ENCODE measurements at regions not wholly inside any gene's neighbourhood (a gene's known extent, or its start where the extent isn't known, plus 50 kb on each side); places are given as distances from the start of the nearest gene placed in this dataset.

DNA sequence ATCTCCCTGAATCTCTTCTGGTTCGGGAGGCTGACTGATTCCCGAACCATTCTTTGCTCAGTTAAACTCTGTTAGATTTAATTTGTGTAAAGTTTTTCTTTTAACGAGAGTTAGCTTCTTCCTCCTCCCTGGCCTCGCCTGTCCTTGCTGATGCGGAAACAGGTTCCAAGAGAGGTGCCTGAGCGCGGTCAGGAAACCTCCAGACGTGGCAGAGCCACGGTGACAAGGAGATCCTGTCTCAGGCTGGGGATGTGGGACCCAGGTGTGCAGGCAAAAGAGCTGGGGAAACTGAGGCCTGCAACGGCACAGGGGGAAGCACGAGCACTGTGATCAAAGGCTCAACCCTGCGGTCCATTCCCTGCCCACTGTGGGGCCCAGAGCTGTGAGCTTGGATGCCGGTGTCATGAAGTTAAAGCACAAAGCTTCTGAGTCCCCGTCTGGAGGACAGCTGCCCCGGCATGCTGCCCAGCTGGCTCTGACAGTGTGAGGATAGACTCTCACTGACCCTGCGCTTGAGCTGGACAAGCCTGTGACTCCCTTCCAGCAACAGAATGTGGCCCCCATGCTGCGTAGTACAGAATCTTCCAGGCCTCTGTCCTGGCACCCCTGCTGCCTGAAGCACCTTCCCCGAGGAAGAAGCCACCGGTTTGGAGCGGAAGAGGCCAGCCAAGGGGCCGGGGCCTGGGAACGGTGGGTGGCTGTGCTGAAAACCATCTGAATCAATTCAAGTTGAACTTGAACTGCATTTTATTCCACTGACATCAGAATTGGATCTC lies 960.6 kb downstream of the BRD1 start:
- no peak for DNase-seq
- no peak overlapping the region for H3K27ac Mint-ChIP-seq
- H3K27me3 Mint-ChIP-seq (ENCODE audit: low read depth): peaks cover 5% of the 10 kb centered on the region
- H3K9me3 Mint-ChIP-seq: peaks cover 2 to 3% of the 10 kb centered on the region in 2 donors
- H3K36me3 Mint-ChIP-seq (ENCODE audit: insufficient read depth in 2 of 2): peaks cover 2% of the 10 kb centered on the region in 2 donors
- ATAC-seq (replicated peaks in 1 of 2): no peak
- no peaks in the 10 kb centered on the region for H3K4me1 Mint-ChIP-seq (ENCODE audit: low read depth)
- no peak overlapping the region for H3K4me3 Mint-ChIP-seq

DNA sequence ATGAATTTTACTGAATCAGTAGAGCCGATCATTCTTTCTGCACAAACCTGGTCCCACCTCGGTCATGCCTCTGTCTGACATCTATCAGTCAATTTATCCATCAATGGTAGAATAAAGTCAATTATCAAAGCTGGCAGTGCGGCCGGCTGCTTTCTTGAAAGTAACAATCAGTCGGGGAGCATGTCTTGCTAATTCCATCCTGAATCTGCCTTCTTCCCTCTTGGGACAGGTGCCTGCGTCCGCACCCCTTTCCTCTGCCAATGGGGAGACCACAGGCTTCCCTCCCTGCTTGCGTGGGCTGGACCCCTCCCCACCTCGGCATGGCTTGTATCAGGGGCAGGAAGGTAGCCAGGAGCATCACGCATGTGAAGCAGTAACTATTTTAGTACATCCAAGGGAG lies 962.9 kb downstream of the BRD1 start:
- peaks cover 16% of the 10 kb centered on the region for H3K27me3 Mint-ChIP-seq (ENCODE audit: low read depth)
- H3K9me3 Mint-ChIP-seq: no peaks in the 10 kb centered on the region
- ATAC-seq (replicated peaks in 1 of 2): no peak
- no peaks in the 10 kb centered on the region for H3K36me3 Mint-ChIP-seq (ENCODE audit: insufficient read depth in 2 of 2)
- no peak for DNase-seq
- H3K4me3 Mint-ChIP-seq: no peak overlapping the region
- H3K4me1 Mint-ChIP-seq (ENCODE audit: low read depth): no peaks in the 10 kb centered on the region
- no peak overlapping the region for H3K27ac Mint-ChIP-seq

DNA sequence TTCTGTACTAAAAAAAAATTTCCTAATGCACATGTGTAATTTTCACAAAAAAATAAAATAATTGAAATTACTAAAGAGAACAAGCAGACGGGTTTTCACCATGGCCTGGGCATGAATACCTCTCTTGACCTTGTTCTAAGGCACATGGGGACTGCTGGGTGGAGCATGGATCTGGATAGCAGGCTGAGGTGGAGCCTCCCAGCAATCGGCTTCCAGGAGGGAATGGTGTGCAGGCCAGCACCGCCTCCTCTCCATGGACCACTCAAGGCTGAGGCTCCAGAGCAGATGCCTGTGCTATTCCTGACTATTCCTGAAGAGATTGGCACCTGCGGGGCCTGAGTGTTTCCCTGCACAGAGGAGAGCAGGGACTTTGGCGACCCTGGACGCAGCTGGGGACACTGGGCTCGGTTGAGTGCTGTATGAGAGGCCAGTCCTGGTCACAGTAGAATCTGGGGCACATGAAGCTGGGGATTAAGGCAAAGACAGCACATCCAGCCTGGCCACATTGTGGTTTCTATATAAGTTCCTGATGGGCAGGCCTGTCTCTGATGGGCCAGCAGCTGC lies 963.6 kb downstream of the BRD1 start:
- Mint-ChIP-seq H3K9me3 (no peaks in the 10 kb centered on the region), H3K27ac (no peak overlapping the region), H3K27me3 (ENCODE audit: low read depth) (peaks cover 20% of the 10 kb centered on the region), H3K4me1 (ENCODE audit: low read depth) (no peaks in the 10 kb centered on the region), H3K36me3 (ENCODE audit: insufficient read depth in 2 of 2) (no peaks in the 10 kb centered on the region), H3K4me3 (no peak overlapping the region)
- ATAC-seq (replicated peaks in 1 of 2) (no peak), DNase-seq (no peak)

DNA sequence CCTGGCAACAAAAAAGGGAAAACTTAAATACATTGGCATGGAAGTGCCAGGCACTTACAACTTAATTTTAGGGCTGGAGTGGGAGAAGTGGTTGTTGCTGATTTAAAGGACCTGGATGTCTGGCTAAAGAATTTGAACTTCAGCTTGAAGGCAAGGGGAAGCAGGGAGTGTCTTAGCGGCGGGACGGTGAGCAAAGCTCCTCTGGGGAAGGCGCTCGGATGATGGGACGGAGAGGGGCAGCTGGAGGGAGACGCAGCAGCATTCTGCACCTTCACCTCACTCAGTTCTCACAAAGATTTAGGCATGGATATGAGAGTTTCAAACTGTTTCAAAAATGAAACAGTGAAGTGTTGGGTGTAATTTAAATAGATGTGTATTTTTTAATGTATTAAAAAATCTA lies 967.1 kb downstream of the BRD1 start:
- H3K27me3 Mint-ChIP-seq (ENCODE audit: low read depth): peaks cover 30% of the 10 kb centered on the region
- no peak overlapping the region for H3K4me3 Mint-ChIP-seq
- H3K4me1 Mint-ChIP-seq (ENCODE audit: low read depth): no peaks in the 10 kb centered on the region
- H3K9me3 Mint-ChIP-seq: no peaks in the 10 kb centered on the region
- no peaks in the 10 kb centered on the region for H3K36me3 Mint-ChIP-seq (ENCODE audit: insufficient read depth in 2 of 2)
- DNase-seq: no peak
- no peak for ATAC-seq (replicated peaks in 1 of 2)
- H3K27ac Mint-ChIP-seq: no peak overlapping the region

DNA sequence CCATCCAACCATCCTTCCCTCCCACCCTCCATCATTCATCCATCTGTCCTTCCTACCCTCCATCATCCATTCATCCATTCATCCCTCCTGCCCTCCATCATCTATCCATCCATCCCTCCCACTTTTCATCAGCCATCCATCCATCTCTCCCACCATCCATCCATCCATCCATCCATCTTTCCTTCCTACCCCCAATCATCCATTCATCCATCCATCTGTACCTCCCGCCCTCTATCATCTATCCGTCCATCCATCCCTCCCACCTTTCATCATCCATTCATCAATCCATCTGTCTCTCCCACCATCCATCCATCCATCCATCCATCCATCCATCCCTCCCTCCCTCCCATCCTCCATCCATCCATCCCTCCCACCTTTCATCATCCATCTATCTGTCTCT lies 968.8 kb downstream of the BRD1 start:
- no peak for ATAC-seq (replicated peaks in 1 of 2)
- H3K27ac Mint-ChIP-seq: no peak overlapping the region
- H3K36me3 Mint-ChIP-seq (ENCODE audit: insufficient read depth in 2 of 2): no peaks in the 10 kb centered on the region
- H3K9me3 Mint-ChIP-seq: peaks cover 0 to 3% of the 10 kb centered on the region in 2 donors
- DNase-seq: no peak
- H3K4me1 Mint-ChIP-seq (ENCODE audit: low read depth): no peaks in the 10 kb centered on the region
- no peak overlapping the region for H3K4me3 Mint-ChIP-seq
- H3K27me3 Mint-ChIP-seq (ENCODE audit: low read depth): peaks cover 25% of the 10 kb centered on the region

DNA sequence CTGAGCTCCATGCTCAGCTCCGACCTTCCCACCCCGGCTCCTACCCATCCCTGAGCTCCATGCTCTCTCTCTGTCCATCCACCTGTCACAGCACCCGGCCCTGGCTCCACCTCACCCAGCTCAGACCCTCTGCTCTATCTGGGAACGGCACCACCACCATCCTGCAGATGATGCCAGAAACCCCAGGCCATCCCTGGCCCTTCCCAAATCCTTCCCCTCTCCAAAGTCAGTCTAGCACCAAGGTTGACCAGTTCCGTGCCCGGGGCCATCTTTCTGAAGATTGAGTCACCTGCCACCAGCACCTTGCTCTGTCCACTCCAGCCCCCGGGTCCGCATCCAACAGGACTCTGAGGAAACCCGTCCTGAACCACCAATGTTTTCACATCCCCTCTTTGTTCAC lies 969.6 kb downstream of the BRD1 start:
- Mint-ChIP-seq H3K27ac (no peak overlapping the region), H3K4me3 (no peak overlapping the region), H3K36me3 (ENCODE audit: insufficient read depth in 2 of 2) (no peaks in the 10 kb centered on the region), H3K9me3 (peaks cover 0 to 3% of the 10 kb centered on the region in 2 donors), H3K4me1 (ENCODE audit: low read depth) (no peaks in the 10 kb centered on the region), H3K27me3 (ENCODE audit: low read depth) (peaks cover 25% of the 10 kb centered on the region)
- ATAC-seq (replicated peaks in 1 of 2) (no peak), DNase-seq (no peak)

DNA sequence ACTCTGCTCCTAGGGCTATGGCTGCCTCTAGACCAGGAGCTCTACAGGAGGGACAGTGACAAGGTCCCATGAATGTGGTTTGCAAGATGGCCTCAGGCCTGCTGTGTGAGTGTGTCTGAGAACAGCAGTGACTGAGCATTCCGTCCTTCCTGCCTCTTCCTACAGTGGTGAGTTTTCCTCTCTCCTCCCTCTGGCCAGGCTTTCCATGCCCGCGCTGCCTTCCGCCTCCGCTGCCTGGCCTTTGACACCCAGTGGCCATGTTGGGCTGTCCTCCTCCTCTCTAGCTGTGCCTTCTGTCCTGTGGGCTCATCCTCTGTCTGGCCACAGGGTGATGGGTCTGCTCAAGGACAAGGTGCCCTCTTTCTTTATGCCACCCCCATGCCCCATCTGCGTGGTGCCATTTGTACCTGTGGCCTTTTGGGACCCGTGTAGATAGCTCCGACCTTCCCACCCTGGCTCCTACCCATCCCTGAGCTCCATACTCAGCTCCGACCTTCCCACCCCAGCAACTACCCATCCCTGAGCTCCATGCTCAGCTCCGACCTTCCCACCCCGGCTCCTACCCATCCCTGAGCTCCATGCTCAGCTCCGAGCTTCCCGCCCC lies 970.4 kb downstream of the BRD1 start:
- no peak for ATAC-seq (replicated peaks in 1 of 2)
- peaks cover 0 to 3% of the 10 kb centered on the region in 2 donors for H3K9me3 Mint-ChIP-seq
- no peak for DNase-seq
- H3K4me3 Mint-ChIP-seq: no peak overlapping the region
- H3K27me3 Mint-ChIP-seq (ENCODE audit: low read depth): peaks cover 25% of the 10 kb centered on the region
- no peaks in the 10 kb centered on the region for H3K36me3 Mint-ChIP-seq (ENCODE audit: insufficient read depth in 2 of 2)
- H3K27ac Mint-ChIP-seq: no peak overlapping the region
- no peaks in the 10 kb centered on the region for H3K4me1 Mint-ChIP-seq (ENCODE audit: low read depth)

DNA sequence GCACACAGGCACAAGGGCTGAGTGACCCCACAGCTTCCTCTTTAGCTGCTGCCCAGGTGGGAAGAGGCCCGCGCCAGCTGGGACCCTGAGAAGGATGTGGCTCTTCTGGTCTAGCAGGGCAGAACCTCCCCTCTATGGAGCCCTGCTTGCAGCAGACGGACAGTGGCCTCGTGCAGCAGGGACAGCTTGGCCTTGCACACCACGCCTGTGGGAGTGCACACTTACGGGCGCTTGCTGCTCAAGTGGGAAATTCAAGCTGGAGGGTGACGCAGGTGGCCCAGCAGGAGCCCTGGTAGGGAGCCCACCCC lies 971.4 kb downstream of the BRD1 start:
- no peak overlapping the region for H3K4me3 Mint-ChIP-seq
- DNase-seq (no peak), ATAC-seq (replicated peaks in 1 of 2) (no peak)
- peaks cover 25% of the 10 kb centered on the region for H3K27me3 Mint-ChIP-seq (ENCODE audit: low read depth)
- H3K27ac Mint-ChIP-seq: no peak overlapping the region
- no peaks in the 10 kb centered on the region for H3K4me1 Mint-ChIP-seq (ENCODE audit: low read depth)
- H3K36me3 Mint-ChIP-seq (ENCODE audit: insufficient read depth in 2 of 2): no peaks in the 10 kb centered on the region
- H3K9me3 Mint-ChIP-seq: peaks cover 0 to 3% of the 10 kb centered on the region in 2 donors

DNA sequence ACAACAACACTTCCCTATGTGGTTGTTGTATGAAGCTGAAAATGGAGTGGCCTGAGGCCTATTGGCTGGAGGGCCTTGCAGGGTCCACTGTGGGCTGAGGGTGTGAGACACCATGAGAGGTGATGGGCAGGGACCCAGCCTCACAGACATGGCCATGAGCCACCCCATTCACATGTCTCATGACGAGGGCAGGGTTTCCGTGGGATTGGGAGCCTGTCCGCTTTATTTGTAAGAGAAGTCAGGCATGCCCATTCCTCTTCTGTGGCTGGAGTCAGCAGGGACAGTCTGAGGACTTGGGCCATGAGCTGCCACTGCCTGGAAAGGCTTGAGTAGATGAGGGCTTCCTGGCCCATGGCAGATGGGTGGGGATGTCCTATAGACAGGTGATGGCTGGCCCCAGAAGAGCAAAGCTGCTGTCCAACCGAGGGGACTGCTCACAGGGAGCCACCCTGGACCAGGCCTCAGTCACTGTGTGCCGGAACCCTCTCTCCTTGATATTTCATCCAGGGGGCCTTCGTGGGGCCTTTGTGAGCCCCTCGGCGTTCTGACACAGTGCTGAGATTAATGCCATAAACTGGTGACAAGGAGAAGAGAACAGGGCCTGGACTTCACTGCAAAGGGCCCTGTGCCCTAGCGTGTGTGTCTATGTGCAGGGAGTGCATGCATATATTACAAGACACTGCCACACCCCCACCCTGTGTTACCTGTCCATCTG lies 971.9 kb downstream of the BRD1 start:
- DNase-seq (no peak), ATAC-seq (replicated peaks in 1 of 2) (no peak)
- no peaks in the 10 kb centered on the region for H3K36me3 Mint-ChIP-seq (ENCODE audit: insufficient read depth in 2 of 2)
- no peak overlapping the region for H3K4me3 Mint-ChIP-seq
- peaks cover 0 to 3% of the 10 kb centered on the region in 2 donors for H3K9me3 Mint-ChIP-seq
- H3K27ac Mint-ChIP-seq: no peak overlapping the region
- H3K27me3 Mint-ChIP-seq (ENCODE audit: low read depth): peaks cover 25% of the 10 kb centered on the region
- no peaks in the 10 kb centered on the region for H3K4me1 Mint-ChIP-seq (ENCODE audit: low read depth)

DNA sequence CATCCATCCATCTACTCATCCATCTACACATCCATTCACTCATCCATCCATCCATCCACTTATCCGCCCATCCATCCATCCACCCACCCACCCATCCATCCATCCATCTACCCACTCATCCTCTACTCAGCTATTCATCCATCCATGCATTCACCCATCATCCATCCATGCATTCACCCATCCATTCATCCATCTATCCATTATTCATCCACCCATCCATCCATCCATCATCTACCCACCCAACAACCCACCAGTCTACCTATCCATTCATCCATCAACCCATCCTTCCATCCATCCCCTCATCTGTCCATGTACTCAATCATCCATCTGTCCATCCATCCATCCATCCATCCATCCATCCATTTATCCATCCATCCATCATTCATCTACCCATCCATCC lies 972.7 kb downstream of the BRD1 start:
- no peak overlapping the region for H3K27ac Mint-ChIP-seq
- peaks cover 18% of the 10 kb centered on the region for H3K27me3 Mint-ChIP-seq (ENCODE audit: low read depth)
- H3K9me3 Mint-ChIP-seq: peaks cover 0 to 3% of the 10 kb centered on the region in 2 donors
- no peaks in the 10 kb centered on the region for H3K36me3 Mint-ChIP-seq (ENCODE audit: insufficient read depth in 2 of 2)
- no peak for ATAC-seq (replicated peaks in 1 of 2)
- no peak for DNase-seq
- no peak overlapping the region for H3K4me3 Mint-ChIP-seq
- no peaks in the 10 kb centered on the region for H3K4me1 Mint-ChIP-seq (ENCODE audit: low read depth)

DNA sequence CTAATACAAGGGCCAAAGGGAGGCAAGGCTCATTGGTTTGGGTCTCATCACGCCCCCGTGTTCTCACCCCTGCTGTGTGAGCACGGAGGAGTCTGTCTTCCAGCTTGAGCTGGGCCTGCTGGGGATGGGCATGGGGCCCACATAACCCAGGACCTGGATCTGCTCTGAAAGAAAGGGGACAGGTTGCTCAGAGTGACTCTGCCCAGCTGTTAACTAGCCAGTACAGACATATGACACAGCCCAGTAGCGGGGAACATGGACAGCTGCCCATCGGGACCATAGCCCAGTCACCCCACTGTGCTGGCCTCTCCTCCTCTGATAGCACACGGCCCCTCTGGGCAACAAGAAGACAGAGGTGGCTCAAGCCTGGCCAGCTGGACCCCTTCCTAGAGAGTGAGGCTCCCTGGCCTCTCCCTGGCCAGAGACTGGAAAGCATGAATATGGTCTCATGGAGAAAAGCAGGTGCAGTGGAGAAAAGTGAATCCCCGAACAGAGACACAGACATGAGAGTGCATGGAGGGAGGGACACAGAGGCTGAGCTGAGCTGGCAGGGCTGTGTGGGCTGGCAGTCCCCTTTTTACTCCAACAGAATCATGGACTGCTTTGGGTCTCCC lies 973.9 kb downstream of the BRD1 start:
- no peaks in the 10 kb centered on the region for H3K36me3 Mint-ChIP-seq (ENCODE audit: insufficient read depth in 2 of 2)
- peaks cover 15% of the 10 kb centered on the region for H3K27me3 Mint-ChIP-seq (ENCODE audit: low read depth)
- DNase-seq (no peak), ATAC-seq (replicated peaks in 1 of 2) (no peak)
- peaks cover 0 to 3% of the 10 kb centered on the region in 2 donors for H3K9me3 Mint-ChIP-seq
- H3K4me1 Mint-ChIP-seq (ENCODE audit: low read depth): no peaks in the 10 kb centered on the region
- H3K27ac Mint-ChIP-seq: no peak overlapping the region
- no peak overlapping the region for H3K4me3 Mint-ChIP-seq

DNA sequence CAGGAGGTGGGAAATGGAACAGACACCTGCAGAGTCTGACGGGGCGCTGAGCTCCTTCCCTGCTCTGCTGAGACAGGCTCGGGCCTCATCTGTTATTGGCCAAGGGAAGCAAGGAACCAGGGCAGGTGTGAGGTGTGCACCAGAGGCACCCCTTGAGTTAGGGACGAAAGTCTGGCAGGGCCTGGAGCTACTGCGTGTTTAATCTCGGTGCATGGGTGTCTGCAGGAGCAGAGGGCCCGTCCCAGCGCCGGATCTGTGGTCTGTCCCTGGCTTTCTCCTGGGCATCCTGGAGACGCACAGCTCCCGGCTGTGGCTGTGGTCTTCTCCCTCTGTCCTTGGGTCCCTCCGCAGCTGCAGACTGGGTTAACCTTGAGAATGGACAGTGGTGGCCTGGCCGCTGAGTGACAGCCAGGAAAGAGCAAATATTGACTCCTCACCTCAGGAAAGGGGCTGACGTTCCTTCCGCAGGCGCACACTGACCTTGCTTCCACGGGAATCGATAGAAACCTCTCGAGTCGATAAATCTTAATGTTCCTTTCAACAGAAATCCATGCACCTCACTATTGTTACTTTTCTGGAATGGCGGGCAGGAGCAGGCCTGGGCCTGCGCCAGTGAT lies 975.6 kb downstream of the BRD1 start:
- ATAC-seq (replicated peaks in 1 of 2): no peak
- no peak overlapping the region for H3K4me3 Mint-ChIP-seq
- H3K4me1 Mint-ChIP-seq (ENCODE audit: low read depth): no peaks in the 10 kb centered on the region

More for the DNA sequence above, 975.6 kb downstream of the BRD1 start:
- Mint-ChIP-seq H3K27ac (no peak overlapping the region), H3K27me3 (ENCODE audit: low read depth) (peaks cover 15% of the 10 kb centered on the region), H3K9me3 (peaks cover 0 to 3% of the 10 kb centered on the region in 2 donors), H3K36me3 (ENCODE audit: insufficient read depth in 2 of 2) (no peaks in the 10 kb centered on the region)
- DNase-seq: no peak
